ENCODE measurements at regions not wholly inside any gene's neighbourhood (a gene's known extent, or its start where the extent isn't known, plus 50 kb on each side); places are given as distances from the start of the nearest gene placed in this dataset.

DNA sequence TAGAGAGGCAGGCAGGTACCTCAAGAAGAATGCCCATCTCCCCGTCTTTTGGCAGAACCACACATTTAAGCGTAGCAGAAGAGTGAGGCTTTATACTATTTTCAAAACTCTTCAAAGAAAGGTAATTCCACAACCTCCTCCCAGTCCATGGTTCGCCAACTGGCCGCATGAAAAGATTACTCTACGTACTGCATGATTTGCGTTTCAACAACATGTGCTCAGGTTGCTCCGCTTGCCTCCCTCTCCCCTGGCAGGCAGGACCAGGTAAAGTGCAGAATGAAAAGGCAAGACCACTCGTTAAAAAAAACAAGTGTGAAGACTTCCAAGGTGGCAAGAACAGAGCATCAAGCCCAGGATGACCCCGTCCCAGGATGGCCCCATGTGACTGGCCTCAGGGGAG lies 143.7 kb downstream of the SP3 start:
- H3K27ac ChIP-seq (replicated peaks), result no peak overlapping the region
- no peak for DNase-seq (ENCODE audit: low read depth in 1 of 2, low spot score in 1 of 2)
- no peak overlapping the region for H3K4me3 ChIP-seq (replicated peaks; ENCODE audit: insufficient read depth, low read length)
- H3K27me3 ChIP-seq (ENCODE audit: insufficient read depth, poor library complexity, severe bottlenecking), result peaks cover 4% of the 10 kb centered on the region
- TF ChIP-seq CTCF (IDR thresholded peaks at IDR 0.05; ENCODE audit: insufficient read depth, low read length), result no peak
- TF ChIP-seq POLR2AphosphoS5 (IDR thresholded peaks at IDR 0.05; ENCODE audit: low read depth), result no peak
- TF ChIP-seq, protein P1, sequence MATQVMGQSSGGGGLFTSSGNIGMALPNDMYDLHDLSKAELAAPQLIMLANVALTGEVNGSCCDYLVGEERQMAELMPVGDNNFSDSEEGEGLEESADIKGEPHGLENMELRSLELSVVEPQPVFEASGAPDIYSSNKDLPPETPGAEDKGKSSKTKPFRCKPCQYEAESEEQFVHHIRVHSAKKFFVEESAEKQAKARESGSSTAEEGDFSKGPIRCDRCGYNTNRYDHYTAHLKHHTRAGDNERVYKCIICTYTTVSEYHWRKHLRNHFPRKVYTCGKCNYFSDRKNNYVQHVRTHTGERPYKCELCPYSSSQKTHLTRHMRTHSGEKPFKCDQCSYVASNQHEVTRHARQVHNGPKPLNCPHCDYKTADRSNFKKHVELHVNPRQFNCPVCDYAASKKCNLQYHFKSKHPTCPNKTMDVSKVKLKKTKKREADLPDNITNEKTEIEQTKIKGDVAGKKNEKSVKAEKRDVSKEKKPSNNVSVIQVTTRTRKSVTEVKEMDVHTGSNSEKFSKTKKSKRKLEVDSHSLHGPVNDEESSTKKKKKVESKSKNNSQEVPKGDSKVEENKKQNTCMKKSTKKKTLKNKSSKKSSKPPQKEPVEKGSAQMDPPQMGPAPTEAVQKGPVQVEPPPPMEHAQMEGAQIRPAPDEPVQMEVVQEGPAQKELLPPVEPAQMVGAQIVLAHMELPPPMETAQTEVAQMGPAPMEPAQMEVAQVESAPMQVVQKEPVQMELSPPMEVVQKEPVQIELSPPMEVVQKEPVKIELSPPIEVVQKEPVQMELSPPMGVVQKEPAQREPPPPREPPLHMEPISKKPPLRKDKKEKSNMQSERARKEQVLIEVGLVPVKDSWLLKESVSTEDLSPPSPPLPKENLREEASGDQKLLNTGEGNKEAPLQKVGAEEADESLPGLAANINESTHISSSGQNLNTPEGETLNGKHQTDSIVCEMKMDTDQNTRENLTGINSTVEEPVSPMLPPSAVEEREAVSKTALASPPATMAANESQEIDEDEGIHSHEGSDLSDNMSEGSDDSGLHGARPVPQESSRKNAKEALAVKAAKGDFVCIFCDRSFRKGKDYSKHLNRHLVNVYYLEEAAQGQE (IDR thresholded peaks at IDR 0.05; ENCODE audit: insufficient replicate concordance, low read depth), result no peak
- no peak for TF ChIP-seq SPI1 (IDR thresholded peaks at IDR 0.05; ENCODE audit: borderline replicate concordance, low read depth)
- TF ChIP-seq GABPA (IDR thresholded peaks at IDR 0.05; ENCODE audit: low read depth), result no peak

DNA sequence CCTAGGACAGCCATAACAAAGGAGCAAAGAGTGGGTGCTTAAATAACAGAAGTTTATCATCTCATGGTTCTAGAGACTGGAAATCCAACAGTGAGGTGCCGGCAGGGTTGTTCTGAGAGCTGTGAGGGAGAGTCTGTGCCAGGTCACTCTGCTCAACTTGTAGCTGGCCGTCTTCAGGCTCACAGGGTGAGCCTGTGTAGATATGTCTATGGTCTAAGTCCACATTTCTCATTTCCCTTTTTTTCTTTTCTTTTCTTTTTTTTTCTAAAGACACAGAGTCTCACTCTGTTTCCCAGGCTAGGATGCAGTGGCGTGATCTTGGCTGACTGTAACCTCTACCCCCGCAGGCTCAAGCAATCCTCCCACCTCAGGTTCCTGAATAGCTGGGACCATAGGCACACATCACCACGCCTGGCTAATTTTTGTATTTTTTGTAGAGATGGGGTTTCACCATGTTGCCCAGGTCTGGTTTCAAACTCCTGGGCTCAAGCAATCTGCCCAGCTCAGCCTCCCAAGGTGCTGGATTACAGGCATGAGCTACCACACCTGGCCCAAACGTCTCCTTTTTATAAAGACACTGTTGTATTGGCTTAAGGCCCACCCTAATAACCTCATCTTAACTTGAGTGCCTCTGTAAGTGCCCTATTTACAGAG lies 142.2 kb downstream of the SP3 start:
- Histone ChIP-seq H3K27ac (replicated peaks) (no peak overlapping the region), H3K4me3 (replicated peaks; ENCODE audit: insufficient read depth, low read length) (no peak overlapping the region), H3K27me3 (ENCODE audit: insufficient read depth, poor library complexity, severe bottlenecking) (peaks cover 6% of the 10 kb centered on the region)
- no peak for DNase-seq (ENCODE audit: low read depth in 1 of 2, low spot score in 1 of 2)
- TF ChIP-seq CTCF (IDR thresholded peaks at IDR 0.05; ENCODE audit: insufficient read depth, low read length), result no peak
- TF ChIP-seq POLR2AphosphoS5 (IDR thresholded peaks at IDR 0.05; ENCODE audit: low read depth), result no peak
- no peak for TF ChIP-seq GABPA (IDR thresholded peaks at IDR 0.05; ENCODE audit: low read depth)
- TF ChIP-seq, protein P1 (IDR thresholded peaks at IDR 0.05; ENCODE audit: insufficient replicate concordance, low read depth), result no peak
- TF ChIP-seq SPI1 (IDR thresholded peaks at IDR 0.05; ENCODE audit: borderline replicate concordance, low read depth), result no peak

DNA sequence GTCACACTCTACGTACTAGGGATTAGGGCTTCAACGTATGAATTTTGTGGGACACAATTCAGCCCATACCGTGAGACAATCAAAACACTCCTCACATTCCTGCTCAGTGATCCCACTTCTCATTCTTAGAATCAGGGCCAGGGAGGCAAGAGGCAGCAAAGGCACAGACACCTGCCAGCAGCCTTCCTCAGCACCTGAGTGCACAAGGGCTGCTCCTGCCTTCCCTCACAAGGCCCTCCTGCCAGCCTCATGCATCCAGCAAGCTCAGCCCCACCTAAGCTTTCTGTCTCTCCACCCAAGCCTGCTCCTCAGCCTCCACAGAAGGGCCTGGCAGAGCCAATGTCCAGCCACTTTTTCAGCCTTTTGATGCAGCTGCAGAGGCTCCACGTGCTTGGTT lies 141.6 kb downstream of the SP3 start:
- Histone ChIP-seq H3K27ac (replicated peaks) (no peak overlapping the region), H3K4me3 (replicated peaks; ENCODE audit: insufficient read depth, low read length) (no peak overlapping the region), H3K27me3 (ENCODE audit: insufficient read depth, poor library complexity, severe bottlenecking) (peaks cover 6% of the 10 kb centered on the region)
- TF ChIP-seq, protein P1 (IDR thresholded peaks at IDR 0.05; ENCODE audit: insufficient replicate concordance, low read depth), result no peak
- TF ChIP-seq GABPA (IDR thresholded peaks at IDR 0.05; ENCODE audit: low read depth) (no peak), POLR2AphosphoS5 (IDR thresholded peaks at IDR 0.05; ENCODE audit: low read depth) (no peak), SPI1 (IDR thresholded peaks at IDR 0.05; ENCODE audit: borderline replicate concordance, low read depth) (no peak), CTCF (IDR thresholded peaks at IDR 0.05; ENCODE audit: insufficient read depth, low read length) (no peak)
- DNase-seq (ENCODE audit: low read depth in 1 of 2, low spot score in 1 of 2), result no peak
